Activated CD4-positive, alpha-beta T cell treated with anti-CD3 and anti-CD28 coated beads for 48 hours (primary cell): ENCODE measurements at regions not wholly inside any gene's neighbourhood (a gene's known extent, or its start where the extent isn't known, plus 50 kb on each side); places are given as distances from the start of the nearest gene placed in this dataset.
A peak's percentile ranks its signal among the peaks of the same experiment; 100 is the strongest.
"Not testable (repeated sequence)": the region's sequence is repeated elsewhere in the genome, so short reads cannot be mapped to it uniquely, and the experiment has no call there.

Experiments used
- DNase-seq: peaks from one replicate; pipeline ENCODE4 v3.0.0-alpha.2; 2020

DNA sequence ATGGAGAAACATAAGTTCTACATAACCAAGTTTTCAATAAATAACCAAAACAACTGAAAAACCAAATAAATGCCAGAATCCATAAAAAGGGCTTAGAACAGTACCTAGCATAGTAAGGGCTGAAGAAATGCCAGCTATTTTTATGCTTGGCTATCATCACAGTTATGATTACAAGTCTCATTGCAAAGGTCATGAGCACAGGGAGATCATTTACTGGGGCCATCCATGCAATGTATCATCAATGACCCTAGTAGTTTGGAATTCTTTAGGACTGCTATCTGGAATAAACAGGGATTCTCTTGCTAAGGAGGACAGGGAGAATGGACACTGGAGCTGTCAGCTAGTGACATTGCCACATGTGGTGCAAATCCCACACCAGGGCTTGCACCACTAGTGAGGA, 92.5 kb upstream of the NAP1L1 start:
- no peak for DNase-seq

DNA sequence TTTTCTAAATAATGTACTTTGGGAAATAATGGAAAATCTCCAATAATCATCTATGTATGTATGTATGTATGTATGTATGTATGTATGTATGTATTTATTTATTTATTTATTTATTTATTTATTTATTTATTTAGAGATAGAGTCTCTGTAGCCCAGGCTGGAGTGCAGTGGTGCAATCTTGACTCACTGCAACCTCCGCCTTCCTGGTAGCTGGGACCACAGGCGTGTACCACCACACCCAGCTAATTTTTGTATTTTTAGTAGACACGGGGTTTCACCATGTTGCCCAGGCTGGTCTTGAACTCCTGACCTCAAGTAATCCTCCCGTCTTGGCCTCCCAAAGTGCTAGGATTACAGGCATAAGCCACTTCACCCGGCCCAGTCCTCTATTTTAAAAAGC, 91.5 kb upstream of the NAP1L1 start:
- not testable (repeated sequence) for DNase-seq

DNA sequence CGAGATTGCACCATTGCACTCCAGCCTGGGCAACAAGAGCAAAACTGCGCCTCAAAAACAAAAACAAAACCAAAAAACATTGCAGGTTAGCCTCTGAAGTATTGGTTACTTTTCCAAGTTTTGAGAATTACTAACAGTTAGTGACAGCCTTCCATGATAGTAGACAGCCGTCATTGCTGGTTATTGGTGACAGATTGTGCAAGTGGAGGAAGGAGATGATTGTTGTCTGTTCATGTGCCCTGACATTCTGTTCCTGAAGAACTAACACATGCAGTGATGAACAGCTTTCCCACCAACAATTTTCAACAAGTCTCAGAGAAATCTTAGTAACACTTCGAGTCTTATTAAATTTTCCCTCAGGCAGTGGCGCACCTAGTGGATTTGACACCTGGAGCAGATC, 89.3 kb upstream of the NAP1L1 start:
- no peak for DNase-seq

DNA sequence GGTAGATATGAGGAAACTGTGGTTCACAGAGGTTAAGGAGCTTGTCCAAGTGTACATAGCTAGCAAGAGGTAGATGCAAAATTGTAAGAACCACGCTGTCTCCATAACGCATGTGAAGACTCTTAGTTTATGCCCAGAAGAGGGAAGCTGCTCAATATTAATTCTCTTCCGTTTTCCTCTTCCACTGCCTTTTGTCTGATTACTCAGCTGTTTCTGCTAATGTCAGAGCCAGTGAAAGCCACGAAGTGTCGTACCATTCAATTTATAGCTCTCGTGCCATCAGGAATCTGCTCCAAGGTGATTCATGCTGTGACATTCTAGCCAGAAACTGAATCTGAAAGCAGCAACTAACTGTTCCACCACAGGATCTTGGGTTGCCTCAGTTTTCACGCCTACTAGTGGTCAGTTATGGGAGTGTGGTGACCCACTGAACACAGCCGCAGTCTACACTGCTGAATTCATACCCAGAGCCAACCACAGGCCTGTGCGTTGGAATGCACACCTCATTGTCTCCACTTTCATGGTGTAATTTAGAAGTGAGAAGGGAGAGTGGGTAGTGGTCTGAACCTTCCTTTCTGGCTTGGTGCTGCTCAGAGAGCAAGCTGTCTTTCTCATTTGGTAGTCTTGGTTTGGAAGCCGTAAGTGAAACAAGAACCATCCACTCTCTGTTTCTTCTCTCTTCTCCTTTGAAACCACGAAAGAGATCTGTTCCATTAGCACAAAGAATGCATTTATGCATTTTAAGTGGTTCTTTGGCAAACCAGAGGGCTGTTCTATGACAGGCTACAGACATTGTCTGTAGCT, 74.2 kb upstream of the NAP1L1 start:
- peak; percentile 88 for DNase-seq

DNA sequence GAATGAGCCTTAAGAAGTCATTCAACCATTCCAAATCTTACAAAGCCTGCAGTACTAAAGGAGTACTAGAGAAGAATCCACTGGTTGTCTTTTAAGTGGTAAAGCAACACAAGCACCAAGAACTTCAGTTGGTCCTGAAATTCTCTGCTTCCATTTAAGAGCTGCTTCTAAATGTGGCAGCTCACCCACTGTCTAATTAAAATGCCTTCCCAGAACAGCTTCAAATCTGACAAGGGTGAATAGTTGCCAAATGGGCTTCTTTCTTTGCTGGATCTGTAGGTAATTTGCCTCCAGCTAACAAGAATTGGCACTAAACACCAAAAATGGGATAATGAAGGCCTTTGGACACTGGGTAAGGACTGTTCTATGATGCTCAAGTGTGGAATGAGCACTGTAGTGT, 72.2 kb upstream of the NAP1L1 start:
- no peak for DNase-seq

DNA sequence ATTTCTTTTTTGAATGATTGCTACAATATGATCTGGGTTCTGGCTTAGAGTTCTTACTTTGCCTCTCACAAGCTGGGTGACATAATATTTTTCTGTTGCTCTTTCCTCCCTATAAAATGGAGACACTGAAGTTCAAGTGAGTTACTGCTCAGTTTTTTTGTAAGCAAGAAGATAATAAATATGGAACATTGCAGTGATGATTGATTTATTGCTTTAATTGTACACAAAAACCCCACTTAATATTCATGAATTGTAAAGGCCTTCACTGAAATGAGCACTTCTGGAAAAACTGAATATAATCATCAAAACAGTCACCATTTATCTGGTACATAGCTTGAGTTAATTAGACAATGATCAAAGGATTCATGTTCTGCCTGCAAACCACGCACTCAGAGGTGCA, 71.8 kb upstream of the NAP1L1 start:
- DNase-seq, result no peak

DNA sequence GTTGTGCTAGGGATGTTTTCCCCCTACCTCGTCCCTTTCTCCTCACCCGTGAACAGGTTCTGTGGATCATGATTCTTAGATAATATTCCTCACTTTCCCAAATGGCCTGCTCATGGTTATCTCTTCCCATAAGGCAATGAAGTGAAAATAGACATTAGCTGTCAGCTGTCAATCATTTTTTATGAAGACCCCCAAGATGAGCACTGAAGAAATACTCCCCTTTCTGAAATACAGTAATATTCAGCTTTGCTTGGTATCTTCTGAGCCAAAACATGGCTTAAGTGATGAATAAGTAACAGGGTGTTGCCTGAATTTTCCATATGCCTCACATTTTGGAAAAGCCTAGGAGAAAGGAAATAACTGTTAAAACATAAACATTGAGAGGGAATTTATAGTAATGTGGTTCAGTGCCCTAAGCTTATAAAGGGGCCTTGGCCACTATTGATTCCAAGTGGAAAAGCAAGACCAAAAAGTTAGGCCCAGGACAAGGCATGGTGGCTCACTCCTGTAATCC, 70.7 kb upstream of the NAP1L1 start:
- DNase-seq, result no peak

DNA sequence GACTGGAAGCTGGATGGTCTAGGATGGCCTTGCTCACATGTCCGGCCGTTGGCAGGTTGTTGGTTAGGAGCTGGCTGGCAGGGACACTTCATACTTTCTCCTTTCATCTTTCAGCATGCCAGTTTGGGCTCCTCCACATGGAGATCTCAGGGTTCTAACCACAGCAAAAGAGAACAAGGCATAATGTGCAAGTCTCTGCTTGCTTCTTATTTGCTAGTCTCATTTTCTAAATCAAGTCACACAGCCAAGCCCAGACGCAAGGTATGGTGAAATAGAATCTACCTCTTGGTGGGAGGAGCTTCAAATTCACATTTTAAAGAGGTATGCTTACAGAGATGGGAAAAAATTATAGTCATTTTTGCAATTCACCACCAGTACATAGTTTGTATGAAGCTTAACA, 69.1 kb upstream of the NAP1L1 start:
- DNase-seq, result no peak

DNA sequence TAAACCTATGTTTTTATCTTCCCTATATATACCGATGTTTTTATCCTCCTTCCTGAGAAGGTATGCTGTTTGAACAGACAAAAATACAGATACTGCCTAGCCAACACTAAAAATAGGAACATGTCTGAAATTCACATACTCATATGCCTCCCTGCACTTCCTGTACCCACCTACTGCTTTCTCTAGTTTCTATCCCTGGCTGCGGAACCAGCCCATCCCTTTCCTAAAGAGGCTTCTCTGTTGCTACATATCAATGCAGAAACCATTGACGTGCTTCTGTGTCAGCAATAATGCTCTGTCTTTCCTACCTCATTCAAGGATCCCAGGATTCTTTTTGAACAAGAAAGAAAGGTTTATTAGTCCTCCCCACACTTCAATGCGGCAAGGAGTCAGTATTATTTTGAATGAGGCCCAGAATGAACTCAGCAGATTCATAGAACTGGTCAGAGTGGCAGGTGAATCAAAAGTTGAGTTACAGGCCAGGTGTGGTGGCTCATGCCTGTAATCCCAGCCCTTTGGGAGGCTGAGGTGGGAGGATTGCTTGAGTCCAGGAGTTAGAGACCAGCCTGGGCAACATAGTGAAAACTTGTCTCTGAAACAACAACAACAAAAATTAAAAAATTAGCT, 67.8 kb upstream of the NAP1L1 start:
- DNase-seq, result peak; percentile 18

DNA sequence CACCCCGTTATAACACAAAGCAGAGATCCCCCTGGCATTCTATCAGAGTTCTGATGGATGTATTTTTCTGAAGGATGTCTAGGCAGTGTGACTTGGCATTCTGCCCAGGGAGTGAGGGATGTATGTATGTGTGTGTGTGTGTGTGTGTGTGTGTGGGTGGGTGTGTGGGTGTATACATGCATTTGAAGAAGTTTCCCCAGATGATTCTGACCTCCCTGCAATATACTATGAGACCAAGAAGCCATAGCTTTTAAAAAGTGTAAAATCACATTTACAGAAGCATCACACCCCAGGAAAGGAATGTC, 59.7 kb upstream of the NAP1L1 start:
- DNase-seq, result peak; percentile 17

DNA sequence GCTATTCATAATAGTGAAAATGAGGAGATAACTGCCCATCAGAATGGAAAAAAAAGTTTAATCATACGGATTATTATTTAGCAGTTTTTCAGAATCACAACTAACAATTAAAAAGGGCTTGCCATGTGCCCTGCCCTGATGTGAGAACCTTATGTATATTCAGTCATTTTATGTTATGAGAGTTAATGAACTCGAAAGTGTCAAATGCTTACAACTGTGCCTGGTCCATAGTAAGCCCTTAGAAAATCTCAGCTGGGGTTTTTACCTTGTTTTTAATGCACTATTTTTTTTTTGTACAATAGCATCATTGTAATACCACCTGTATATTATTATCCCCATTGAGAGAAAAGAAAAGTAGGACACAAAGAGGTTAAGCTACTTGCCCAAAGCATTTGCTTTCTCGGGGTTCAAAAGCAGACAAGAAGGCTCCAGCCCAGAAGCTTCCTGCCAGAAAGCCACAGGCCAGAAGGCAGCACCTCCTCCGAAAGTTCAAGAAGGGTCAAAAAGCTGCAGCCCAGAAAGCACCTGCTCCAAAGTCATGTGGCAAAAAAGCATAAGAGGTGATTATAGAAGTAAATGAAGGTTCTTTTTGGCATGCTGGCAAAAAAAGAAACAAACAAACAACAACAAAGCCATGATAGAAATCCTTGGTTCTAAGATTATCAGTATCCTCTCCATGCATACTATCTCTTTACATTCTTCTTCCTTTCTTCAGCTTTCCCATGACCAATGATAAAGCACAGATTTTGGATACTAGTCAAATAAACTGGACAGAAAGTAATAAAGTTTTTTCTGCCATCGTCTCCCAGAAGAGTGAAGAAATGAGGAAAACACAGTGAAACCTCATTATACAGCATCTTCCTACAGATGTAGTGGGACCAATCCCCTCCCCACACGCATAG, 59.1 kb upstream of the NAP1L1 start:
- no peak for DNase-seq

DNA sequence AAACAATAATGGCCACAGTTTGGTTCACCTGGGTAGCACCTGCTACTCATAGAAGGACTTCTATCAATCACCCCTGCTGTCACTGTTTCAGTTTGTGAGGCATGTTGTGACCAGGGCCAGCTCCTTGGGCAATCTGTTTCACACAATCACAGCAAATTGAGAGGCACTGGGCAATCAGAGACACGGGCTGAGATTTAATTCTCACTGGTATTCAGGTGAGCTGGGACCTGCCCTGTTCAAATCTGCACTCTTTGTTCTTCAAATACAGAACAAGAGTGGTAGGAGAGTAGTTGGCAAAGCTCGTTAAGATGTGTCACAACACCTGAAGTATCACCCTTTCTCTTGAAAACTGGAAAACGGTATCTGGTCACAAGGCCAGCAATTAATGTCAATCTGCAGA, 57.8 kb upstream of the NAP1L1 start:
- no peak for DNase-seq

DNA sequence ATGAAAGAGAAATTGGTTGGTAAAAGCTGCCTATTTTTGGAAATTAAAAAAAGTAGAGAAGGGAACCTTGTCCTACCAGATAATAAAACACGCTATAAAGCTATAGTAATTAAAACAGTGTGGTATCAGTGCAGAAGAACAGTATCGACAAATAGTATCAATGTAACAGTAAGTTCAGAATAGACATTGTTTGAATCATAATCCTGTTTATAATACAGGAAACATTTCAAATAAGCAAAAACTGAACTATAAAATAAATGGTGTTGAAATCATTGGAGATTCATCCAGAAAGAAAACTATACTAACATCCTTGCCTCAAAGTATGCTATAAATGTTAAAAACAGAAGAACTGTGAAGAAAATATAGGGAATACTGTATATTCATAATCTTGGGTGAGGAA, 54.2 kb upstream of the NAP1L1 start:
- no peak for DNase-seq

DNA sequence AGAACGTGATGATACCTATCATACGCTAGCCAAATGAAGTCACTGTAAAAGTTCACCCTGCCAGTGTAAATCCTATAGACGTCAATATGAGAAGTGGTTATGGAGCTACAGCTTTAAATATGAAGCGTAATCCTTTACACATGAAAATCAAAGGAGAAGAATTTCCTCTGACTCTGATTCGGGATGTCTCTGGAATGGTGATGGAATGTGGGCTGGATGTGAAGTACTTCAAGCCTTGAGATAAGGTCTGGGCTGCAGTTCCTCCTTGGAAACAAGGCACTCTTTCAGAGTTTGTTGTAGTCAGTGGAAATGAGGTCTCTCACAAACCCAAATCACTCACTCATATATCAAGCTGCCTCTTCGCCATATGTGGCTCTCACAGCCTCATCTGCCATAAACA, 53.1 kb upstream of the NAP1L1 start:
- DNase-seq, result no peak

DNA sequence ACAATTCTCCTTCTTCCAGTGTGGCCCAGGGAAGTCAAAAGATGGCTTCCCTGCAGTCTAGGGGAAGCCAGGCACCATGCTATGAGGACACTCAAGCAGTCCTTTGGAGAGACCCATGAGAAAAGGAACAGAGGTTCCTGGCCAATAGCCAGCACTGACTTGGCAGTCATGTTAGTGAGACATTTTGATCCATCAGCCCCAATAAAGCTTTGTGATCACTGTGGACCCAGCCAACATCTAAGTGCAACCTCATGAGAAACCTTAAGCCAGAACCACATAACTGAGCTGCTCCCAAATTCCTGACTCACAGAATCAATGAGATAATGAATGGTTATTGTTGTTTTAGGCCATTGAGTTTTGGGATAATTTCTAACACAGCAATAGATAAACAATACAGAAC, 51.0 kb upstream of the NAP1L1 start:
- no peak for DNase-seq
